Stimulated activated memory B cell treated with anti-CD40 and anti-IgM and Interleukin-4, amounts not matched to agents 10 μg/mL and 1 μg/mL and 100 μg/mL, for 72 hours (primary cell): ENCODE measurements at regions not wholly inside any gene's neighbourhood (a gene's known extent, or its start where the extent isn't known, plus 50 kb on each side); places are given as distances from the start of the nearest gene placed in this dataset.

ENCODE experiments used
- ATAC-seq: fragments of 150-1000 bp; cut with Tn5 transposase; 2 replicates; pipeline ENCODE4 v1.10.0; 2021
- H3K27ac Mint-ChIP-seq: one replicate; pipeline ENCODE4 v1.8.0; 2022; ENCODE audit warnings: mild to moderate bottlenecking, mixed read lengths
- H3K27me3 Mint-ChIP-seq: one replicate; pipeline ENCODE4 v1.8.0; 2022; ENCODE audit warnings: mixed read lengths
- H3K36me3 Mint-ChIP-seq: one replicate; pipeline ENCODE4 v1.8.0; 2022; ENCODE audit warnings: mixed read lengths
- H3K4me1 Mint-ChIP-seq: one replicate; pipeline ENCODE4 v1.8.0; 2022; ENCODE audit warnings: mixed read lengths
- H3K4me3 Mint-ChIP-seq: one replicate; pipeline ENCODE4 v1.8.0; 2022; ENCODE audit warnings: mild to moderate bottlenecking, moderate library complexity, mixed read lengths
- H3K9me3 Mint-ChIP-seq: one replicate; pipeline ENCODE4 v1.8.0; 2022; ENCODE audit warnings: mixed read lengths

- no peak overlapping the region for H3K27ac Mint-ChIP-seq
- H3K9me3 Mint-ChIP-seq: peaks cover 3% of the 10 kb centered on the region
- peaks cover 20% of the 10 kb centered on the region for H3K27me3 Mint-ChIP-seq
- H3K4me1 Mint-ChIP-seq: peaks cover 9% of the 10 kb centered on the region
- H3K36me3 Mint-ChIP-seq: no peaks in the 10 kb centered on the region
- no peak overlapping the region for H3K4me3 Mint-ChIP-seq
- ATAC-seq: no peak
These were observed 193.9 kb downstream of the PHETA1 start for GRCh38 chr12:111174961-111175345.

DNA sequence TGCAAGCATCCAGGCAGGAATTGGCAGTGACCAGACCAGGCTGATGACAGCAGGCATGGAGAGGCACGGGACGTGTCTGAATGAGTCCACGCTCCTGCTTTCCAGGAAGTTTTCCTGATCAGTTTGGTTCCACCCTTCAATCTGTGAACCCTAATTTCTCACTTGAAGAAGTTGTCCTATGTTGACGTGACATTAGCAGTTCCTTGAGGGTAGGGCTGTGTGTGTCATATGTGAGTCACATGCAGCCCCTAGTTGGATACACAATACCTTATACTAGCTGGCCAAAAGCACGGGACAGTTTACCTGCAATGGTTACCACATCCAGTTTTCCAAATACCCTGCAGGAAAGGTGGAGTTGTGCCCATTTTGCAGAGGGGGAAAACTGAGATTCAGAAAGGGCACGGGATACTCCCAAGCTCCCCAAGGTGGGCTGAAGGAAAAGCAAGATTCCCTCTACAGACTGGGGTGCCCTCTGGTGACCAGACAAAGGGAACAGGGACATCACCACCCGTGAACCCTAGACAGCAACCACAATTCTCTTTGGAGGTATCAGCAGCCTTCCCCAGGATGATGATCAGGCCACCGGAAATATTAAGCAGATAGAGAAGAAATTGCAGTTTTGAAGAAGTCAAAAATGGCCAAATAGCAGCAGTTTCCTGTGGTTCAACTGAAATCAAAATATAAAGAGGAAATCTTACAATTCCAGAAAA, 194.5 kb downstream of the PHETA1 start:
- Mint-ChIP-seq H3K27me3 (peaks cover 14% of the 10 kb centered on the region), H3K27ac (no peak overlapping the region)
- ATAC-seq: no peak

GRCh38 chr12:111173836-111174235, 195.1 kb downstream of the PHETA1 start:
- no peak for ATAC-seq
- H3K27ac Mint-ChIP-seq: no peak overlapping the region
- no peak overlapping the region for H3K4me3 Mint-ChIP-seq
- H3K27me3 Mint-ChIP-seq: peaks cover 9% of the 10 kb centered on the region
- peaks cover 3% of the 10 kb centered on the region for H3K9me3 Mint-ChIP-seq
- H3K4me1 Mint-ChIP-seq: peaks cover 14% of the 10 kb centered on the region
- no peaks in the 10 kb centered on the region for H3K36me3 Mint-ChIP-seq

More for the DNA sequence above, 194.5 kb downstream of the PHETA1 start:
- Mint-ChIP-seq H3K4me3 (no peak overlapping the region), H3K4me1 (peaks cover 14% of the 10 kb centered on the region), H3K9me3 (peaks cover 3% of the 10 kb centered on the region), H3K36me3 (no peaks in the 10 kb centered on the region)

GRCh38 chr12:111173391-111173790, 195.5 kb downstream of the PHETA1 start:
- ATAC-seq: no peak
- Mint-ChIP-seq H3K36me3 (no peaks in the 10 kb centered on the region), H3K4me1 (peaks cover 14% of the 10 kb centered on the region), H3K27ac (no peak overlapping the region), H3K4me3 (no peak overlapping the region), H3K9me3 (peaks cover 3% of the 10 kb centered on the region), H3K27me3 (peaks cover 7% of the 10 kb centered on the region)

DNA sequence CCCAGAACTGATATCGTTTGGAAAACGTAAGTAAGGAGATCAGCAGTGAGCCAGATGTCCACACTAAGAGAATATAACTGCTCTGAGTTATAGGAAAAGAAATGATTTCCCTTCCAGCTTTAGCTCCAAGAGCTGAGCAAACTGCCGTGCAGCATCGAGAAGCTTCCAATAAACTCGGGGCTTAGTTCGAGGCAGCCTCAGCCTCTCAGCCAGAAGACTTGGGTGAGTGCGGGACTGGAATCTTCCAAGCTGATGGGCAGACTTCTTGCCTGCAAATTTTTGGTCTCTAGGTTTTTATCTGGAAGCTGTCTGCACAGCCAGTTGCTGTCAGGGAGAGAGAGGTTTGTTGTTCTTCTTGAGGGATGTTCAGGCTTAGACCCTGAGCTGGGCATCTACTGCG, 196.1 kb downstream of the PHETA1 start:
- no peak overlapping the region for H3K27ac Mint-ChIP-seq
- peaks cover 14% of the 10 kb centered on the region for H3K4me1 Mint-ChIP-seq
- H3K36me3 Mint-ChIP-seq: no peaks in the 10 kb centered on the region
- no peak overlapping the region for H3K4me3 Mint-ChIP-seq
- peaks cover 8% of the 10 kb centered on the region for H3K27me3 Mint-ChIP-seq
- H3K9me3 Mint-ChIP-seq: peaks cover 3% of the 10 kb centered on the region
- no peak for ATAC-seq

DNA sequence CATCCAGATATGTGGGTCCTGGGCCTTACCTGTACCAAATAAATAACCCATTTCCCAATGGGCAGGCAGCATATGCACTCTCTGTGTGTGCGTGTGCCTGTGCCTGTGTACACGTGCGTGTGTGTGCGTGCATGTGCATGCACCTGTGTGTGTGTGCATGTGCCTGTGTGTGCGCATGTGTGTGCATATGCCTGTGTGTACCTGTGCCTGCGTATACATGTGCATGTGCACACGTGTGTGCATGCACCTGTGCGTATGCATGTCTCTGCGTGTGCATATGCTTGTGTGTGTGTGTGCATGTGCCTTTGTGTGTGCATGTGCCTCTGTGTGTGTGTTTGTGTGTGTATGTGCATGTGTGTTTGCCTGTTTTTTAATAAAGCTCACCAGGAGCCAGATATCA, 197.1 kb downstream of the PHETA1 start:
- no peak overlapping the region for H3K27ac Mint-ChIP-seq
- ATAC-seq: no peak
- peaks cover 8% of the 10 kb centered on the region for H3K27me3 Mint-ChIP-seq
- H3K36me3 Mint-ChIP-seq: no peaks in the 10 kb centered on the region
- H3K4me3 Mint-ChIP-seq: no peak overlapping the region
- H3K9me3 Mint-ChIP-seq: peaks cover 3% of the 10 kb centered on the region
- H3K4me1 Mint-ChIP-seq: peaks cover 14% of the 10 kb centered on the region

- Mint-ChIP-seq H3K27ac (no peak overlapping the region), H3K27me3 (peaks cover 9% of the 10 kb centered on the region), H3K4me3 (no peak overlapping the region), H3K4me1 (peaks cover 14% of the 10 kb centered on the region), H3K36me3 (no peaks in the 10 kb centered on the region), H3K9me3 (peaks cover 3% of the 10 kb centered on the region)
- ATAC-seq: no peak
These were observed 197.6 kb downstream of the PHETA1 start for GRCh38 chr12:111171345-111171744.

DNA sequence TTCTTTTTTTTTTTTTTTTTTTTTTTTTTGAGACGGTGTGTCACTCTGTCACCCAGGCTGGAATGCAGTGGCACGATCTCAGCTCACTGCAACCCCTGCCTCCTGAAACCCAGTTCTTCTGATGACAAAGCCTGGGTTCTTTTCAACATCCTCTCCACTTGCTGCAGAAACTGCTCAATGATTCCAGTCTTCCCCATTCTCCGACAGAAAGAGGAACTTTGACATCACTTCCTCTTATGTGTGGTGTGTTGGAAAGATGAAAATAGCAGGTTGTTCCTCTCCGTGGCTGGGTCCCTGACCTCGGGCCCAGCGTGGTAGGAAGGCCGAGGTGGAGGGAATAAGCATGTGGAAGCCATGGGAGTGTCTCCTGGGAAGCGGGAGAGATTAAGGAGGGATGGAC, 198.4 kb downstream of the PHETA1 start:
- H3K9me3 Mint-ChIP-seq: peaks cover 3% of the 10 kb centered on the region
- no peaks in the 10 kb centered on the region for H3K36me3 Mint-ChIP-seq
- peaks cover 14% of the 10 kb centered on the region for H3K4me1 Mint-ChIP-seq
- ATAC-seq: peak; percentile 45
- H3K27me3 Mint-ChIP-seq: peaks cover 17% of the 10 kb centered on the region
- no peak overlapping the region for H3K27ac Mint-ChIP-seq
- no peak overlapping the region for H3K4me3 Mint-ChIP-seq

DNA sequence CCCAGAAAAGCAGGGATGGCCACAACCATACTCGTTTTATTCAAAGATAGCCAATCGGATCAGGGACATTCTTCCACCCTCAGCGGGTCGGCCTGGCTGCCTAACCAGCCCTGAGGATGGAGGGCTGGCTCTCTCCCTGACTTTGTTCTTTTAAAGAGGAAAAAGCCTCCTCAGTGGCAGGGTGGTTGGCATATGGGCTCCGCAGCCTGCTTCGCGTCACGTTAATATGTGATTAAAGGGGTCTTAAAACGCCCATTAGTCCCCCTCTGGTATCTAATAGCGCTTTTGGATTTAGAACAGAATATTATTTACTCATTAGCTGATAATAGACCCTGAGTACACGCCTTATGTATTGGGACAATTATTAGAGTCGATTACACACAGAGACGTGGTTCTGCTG, 199.4 kb downstream of the PHETA1 start:
- H3K4me1 Mint-ChIP-seq: peaks cover 14% of the 10 kb centered on the region
- peak overlapping the region; percentile 10 for H3K27ac Mint-ChIP-seq
- ATAC-seq: no peak
- H3K9me3 Mint-ChIP-seq: peaks cover 3% of the 10 kb centered on the region
- peaks cover 28% of the 10 kb centered on the region for H3K27me3 Mint-ChIP-seq
- no peak overlapping the region for H3K4me3 Mint-ChIP-seq
- H3K36me3 Mint-ChIP-seq: no peaks in the 10 kb centered on the region

DNA sequence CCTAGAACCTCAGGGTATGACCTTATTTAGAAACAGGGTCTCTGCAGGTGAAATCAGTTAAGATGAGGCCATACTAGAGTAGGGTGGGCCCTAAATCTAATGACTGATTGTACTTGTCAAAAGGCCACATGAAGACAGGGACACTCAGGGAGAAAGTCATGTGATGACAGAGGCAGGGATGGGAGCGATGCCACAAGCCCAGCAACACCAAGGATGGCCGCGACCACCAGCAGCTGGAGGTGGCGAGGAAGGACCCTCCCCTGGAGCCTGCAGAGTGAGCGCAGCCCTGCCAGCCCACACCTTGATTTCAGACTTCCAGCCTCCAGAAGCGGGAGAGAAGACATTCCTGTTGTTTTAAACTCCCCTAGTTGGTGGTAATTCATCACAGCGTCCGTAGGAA, 199.9 kb downstream of the PHETA1 start:
- peaks cover 32% of the 10 kb centered on the region for H3K27me3 Mint-ChIP-seq
- H3K36me3 Mint-ChIP-seq: no peaks in the 10 kb centered on the region
- peaks cover 3% of the 10 kb centered on the region for H3K9me3 Mint-ChIP-seq
- H3K4me1 Mint-ChIP-seq: peaks cover 14% of the 10 kb centered on the region
- ATAC-seq: no peak
- no peak overlapping the region for H3K27ac Mint-ChIP-seq
- no peak overlapping the region for H3K4me3 Mint-ChIP-seq

- no peaks in the 10 kb centered on the region for H3K36me3 Mint-ChIP-seq
- peaks cover 3% of the 10 kb centered on the region for H3K9me3 Mint-ChIP-seq
- no peak overlapping the region for H3K4me3 Mint-ChIP-seq
- ATAC-seq: no peak
- H3K27me3 Mint-ChIP-seq: peaks cover 40% of the 10 kb centered on the region
- H3K4me1 Mint-ChIP-seq: peaks cover 14% of the 10 kb centered on the region
- no peak overlapping the region for H3K27ac Mint-ChIP-seq
These were observed 200.6 kb downstream of the PHETA1 start for GRCh38 chr12:111168009-111168900.

DNA sequence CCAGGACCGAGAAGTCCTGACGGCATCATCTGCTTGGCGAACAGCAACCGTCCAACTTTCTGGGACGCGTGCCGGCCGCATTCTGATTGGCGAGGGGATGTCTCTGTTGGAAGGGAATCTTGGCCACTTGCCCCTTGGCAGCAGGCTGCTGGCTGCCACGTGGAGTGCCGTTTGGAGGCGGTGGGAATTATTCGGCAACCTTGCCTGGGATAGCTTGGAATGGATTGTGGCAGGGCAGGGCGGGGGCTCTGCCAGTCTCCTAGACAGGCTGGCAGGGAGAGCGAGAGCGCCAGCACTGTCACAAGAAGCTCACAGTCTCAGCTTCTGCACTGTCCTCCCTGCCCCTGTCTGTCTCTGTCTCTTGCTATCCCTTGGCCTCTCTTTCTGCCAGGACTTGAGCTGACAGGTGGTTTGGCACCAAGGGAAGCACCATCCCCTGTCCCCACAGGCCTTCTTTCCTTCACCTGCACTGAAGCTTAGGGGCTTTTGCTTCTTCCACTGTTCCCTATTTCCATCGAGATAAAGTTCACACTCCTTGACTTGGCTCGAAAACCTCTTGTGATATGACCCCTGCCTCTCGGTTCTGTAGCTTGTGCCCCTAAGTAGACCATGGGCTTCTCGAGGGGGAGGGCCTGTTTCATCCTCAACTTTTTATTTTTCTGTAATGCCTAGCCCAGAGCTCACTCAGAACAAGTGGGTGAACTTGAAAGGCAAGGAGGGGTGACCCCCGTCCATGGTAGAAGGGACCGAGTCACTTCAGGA, 201.9 kb downstream of the PHETA1 start:
- Mint-ChIP-seq H3K4me1 (peaks cover 14% of the 10 kb centered on the region), H3K27me3 (peaks cover 41% of the 10 kb centered on the region), H3K4me3 (no peak overlapping the region), H3K9me3 (peaks cover 3% of the 10 kb centered on the region), H3K27ac (no peak overlapping the region), H3K36me3 (no peaks in the 10 kb centered on the region)
- no peak for ATAC-seq

GRCh38 chr12:111164833-111165525, 203.9 kb downstream of the PHETA1 start:
- H3K4me3 Mint-ChIP-seq: no peak overlapping the region
- H3K27me3 Mint-ChIP-seq: peaks cover 50% of the 10 kb centered on the region
- no peaks in the 10 kb centered on the region for H3K36me3 Mint-ChIP-seq
- H3K4me1 Mint-ChIP-seq: peaks cover 6% of the 10 kb centered on the region
- no peak overlapping the region for H3K27ac Mint-ChIP-seq
- no peak for ATAC-seq
- no peaks in the 10 kb centered on the region for H3K9me3 Mint-ChIP-seq

- no peaks in the 10 kb centered on the region for H3K4me1 Mint-ChIP-seq
- H3K27me3 Mint-ChIP-seq: peaks cover 50% of the 10 kb centered on the region
- no peaks in the 10 kb centered on the region for H3K9me3 Mint-ChIP-seq
- no peak for ATAC-seq
- no peak overlapping the region for H3K27ac Mint-ChIP-seq
- H3K4me3 Mint-ChIP-seq: no peak overlapping the region
- no peaks in the 10 kb centered on the region for H3K36me3 Mint-ChIP-seq
These were observed 205.5 kb downstream of the PHETA1 start for GRCh38 chr12:111163422-111163821.

DNA sequence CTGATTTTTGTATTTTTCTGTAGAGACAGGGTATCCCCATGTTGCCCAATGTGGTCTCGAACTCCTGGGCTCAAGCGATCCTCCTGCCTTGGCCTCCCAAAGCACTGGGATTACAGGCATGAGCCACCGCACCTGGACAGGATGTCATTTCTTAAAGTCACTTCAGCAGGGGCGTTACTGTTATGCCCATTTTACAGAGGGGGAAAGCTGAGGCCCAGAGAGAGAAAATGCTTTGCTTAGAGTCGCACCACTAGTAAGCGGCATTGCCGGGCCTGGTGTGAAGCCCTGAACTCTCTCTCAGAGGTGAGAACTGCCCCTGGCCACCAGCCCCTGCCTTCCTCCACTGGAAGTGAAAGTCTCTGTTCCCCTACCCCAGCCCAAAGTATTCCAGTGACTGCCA, 207.0 kb downstream of the PHETA1 start:
- Mint-ChIP-seq H3K27me3 (peaks cover 45% of the 10 kb centered on the region), H3K4me3 (no peak overlapping the region), H3K4me1 (no peaks in the 10 kb centered on the region), H3K36me3 (no peaks in the 10 kb centered on the region), H3K9me3 (peaks cover 4% of the 10 kb centered on the region), H3K27ac (no peak overlapping the region)
- ATAC-seq: no peak
